Activated T-cell treated with anti-CD3 and anti-CD28 coated beads for 1 hour (primary cell): ENCODE measurements at regions not wholly inside any gene's neighbourhood (a gene's known extent, or its start where the extent isn't known, plus 50 kb on each side); places are given as distances from the start of the nearest gene placed in this dataset.

Experiments used
- DNase-seq: peaks from one replicate; pipeline ENCODE4 v3.0.0-alpha.2; 2020; ENCODE audit warnings: low read depth

- DNase-seq = no peak
Observed at GRCh38 chr5:68379275-68380036, 163.9 kb downstream of the PIK3R1 start.

GRCh38 chr5:68380078-68380477 lies 164.5 kb downstream of the PIK3R1 start:
- DNase-seq = no peak

DNA sequence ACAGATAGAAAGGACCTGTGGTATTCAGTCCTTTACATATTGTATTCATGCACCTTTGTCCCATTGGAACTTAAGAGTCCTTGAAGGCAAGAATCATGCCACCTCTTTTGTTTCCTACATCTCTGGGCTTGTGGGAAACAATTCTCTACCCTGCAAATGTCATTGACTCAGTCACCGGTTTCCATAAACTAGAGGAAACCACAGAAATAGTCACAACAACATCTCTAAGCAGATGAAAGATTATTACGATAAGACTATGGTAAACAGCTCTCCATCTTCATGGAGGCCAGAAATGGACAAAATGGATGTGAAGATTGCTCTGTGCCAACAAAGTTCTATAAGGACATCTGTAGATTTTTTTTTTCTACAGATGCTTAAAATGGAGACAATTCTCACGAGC lies 165.5 kb downstream of the PIK3R1 start:
- no peak for DNase-seq

DNA sequence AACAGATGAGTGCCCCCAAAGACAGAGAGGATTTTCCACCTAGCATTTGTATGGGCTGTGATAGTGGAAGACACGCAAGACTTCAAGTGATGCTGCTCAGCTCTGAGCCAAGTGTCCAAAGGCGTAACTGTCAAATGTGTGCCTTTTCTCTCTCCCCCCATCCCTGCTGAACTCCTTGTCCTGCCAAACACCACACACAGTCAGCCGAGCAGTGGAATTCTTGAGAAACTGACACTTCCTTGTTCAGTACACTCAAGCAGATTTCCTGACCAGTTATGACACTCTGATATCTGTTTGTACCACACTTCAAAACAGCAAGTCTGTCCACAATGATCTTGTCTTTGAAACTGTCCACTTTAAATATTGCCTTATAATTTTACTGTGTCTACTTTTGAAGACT lies 166.4 kb downstream of the PIK3R1 start:
- no peak for DNase-seq

GRCh38 chr5:68382640-68383039 lies 167.1 kb downstream of the PIK3R1 start:
- DNase-seq = no peak

GRCh38 chr5:68383888-68384310 lies 168.3 kb downstream of the PIK3R1 start:
- DNase-seq = no peak

DNA sequence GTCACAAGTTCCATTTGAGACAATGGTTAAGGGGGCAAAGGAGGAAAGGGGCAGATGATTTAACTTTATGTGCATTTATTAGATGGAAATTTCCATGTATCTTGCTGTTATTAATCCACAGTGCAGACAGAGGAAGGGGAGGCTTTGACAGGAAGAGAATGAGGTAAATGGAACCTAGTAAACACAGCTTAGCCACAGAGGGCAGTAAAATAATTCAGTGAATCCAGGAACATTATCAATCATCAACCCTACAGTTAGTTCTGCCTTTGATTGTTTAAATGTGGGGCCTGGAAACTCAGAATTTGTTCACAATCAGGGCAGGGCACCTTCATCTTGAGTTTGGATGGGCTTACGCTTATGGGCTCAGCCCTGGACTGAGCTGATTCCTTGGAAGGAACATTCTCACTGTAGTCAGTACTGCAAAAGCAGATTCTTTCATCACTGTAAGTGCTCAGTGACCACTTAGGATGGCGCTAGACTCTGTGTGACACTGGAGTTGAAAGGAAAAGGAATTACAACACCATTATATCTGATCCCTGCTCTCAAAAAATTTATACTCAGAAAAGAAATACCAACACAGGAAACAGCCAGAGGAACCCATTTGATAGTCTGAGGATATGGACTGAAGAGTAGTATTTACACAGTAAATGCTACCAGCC lies 169.5 kb downstream of the PIK3R1 start:
- DNase-seq = no peak

DNA sequence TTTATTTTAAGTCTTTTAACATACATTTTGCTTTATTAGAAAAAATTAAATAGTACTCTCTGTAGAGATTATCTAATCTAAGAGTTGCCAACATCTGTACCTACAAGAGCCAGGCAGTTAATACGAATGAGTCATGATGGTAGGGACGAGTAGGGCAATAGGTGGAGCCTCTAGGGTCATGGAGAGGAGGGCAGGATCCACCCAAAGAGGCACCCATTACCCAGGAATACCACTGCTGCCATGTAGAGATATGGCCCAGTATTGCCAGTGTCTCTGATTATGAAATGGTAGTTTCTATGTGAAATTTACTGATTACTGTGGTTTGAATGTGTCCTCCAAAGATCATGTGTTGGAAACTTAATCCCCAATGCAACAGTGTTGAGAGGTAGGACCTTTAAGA lies 170.4 kb downstream of the PIK3R1 start:
- no peak for DNase-seq

- no peak for DNase-seq
Observed at GRCh38 chr5:68387074-68387796, 171.7 kb downstream of the PIK3R1 start.

DNA sequence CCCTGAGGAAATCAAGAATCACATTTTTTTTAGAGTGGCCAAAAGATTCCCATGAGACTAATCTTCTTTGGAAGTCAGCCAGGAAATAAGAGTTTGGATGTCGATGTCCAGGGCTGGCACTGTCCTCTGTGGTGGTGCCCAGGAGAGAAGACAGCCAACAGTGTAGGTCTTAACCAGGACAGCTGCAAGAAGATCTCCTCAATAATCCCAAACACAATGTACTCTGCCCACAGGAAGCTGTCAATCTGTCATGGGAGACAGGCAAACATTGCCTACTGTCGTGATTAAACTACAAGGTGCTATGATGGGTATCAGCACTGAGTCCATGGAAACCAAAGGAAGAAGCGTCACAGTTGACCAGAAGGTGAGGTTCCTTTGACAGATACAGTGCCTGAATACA lies 174.1 kb downstream of the PIK3R1 start:
- no peak for DNase-seq

DNA sequence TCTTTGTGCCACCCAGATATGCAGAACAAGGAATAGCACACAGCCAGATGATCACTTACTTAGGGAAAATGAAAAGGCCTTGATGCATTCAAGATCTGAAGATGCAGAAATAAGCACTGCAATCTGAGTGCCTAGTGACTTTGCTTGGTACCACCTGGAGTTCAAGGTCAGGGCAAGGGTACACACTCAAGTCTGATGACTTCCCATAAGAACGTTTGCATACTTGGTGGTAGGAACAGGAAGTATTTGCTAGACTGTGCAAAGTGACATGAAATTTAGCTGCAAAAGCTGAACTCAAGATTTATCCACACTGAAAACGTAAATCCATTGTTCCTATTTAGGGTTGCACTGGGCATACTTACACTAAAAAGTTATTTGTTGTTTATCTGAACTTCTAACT lies 177.1 kb downstream of the PIK3R1 start:
- no peak for DNase-seq

DNA sequence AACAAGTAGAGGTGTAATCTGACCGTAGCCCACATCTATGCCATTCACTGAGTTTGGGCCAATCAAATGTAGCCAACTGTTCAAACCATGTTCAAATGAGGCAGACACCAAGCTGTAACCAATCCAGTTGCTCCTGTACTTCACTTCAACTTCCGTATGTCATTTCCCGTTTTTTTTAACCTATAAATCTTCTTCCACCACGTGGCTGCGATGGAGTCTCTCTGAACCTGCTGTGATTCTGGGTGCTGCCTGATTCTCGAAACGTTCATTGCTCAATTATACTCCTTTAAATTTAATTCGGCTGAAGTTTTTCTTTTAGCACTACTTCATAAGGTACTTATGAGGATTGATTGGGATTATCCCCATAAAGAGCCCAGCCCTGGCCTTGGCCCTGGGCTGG lies 179.7 kb downstream of the PIK3R1 start:
- no peak for DNase-seq

DNA sequence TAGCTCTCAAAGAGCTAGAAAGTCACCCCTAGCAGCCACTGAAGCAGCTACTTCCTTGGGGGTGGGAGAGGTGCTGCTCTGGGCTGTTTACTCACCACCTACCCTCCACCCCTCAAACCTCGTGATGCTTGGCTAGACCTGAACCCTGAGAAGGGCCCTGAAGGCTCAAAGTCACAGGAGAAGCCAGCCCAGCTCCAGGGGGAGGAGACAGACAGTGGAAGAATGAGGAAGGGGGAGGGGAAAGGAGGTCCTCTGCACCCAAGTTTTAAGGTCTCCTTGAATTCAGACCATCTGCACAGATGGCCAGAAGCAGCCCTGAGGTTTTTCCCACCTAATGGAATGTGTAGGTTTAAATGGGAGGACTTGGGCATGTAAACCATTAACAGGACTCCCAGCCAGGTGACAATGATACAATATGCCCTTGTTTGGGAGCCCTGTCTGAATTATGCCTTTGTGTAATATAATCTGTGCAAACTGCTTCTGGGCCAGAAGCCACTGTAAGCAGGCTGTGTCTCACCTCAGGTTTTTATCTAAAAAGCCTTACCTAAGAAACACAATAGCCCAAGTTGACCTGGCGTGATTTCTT lies 180.5 kb downstream of the PIK3R1 start:
- no peak for DNase-seq

DNA sequence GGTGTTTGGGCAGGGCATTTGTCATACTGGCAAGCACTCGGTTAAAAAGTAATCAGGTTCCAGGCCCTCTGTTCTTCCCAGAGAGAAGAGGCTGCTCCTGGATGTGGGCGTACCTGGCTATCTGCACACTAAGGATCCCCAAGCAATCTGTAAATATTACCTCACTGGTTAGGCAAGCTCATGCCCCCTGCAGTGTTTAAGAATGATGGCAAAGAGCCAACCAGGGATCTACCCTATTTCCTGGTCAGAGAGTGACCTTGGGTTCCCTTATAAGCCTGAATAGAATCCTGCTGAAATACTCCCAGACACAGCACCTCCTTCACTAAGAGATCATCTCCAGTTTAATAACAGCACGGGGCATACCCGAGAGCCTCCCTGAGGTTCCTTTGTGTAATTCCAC lies 181.2 kb downstream of the PIK3R1 start:
- no peak for DNase-seq

DNA sequence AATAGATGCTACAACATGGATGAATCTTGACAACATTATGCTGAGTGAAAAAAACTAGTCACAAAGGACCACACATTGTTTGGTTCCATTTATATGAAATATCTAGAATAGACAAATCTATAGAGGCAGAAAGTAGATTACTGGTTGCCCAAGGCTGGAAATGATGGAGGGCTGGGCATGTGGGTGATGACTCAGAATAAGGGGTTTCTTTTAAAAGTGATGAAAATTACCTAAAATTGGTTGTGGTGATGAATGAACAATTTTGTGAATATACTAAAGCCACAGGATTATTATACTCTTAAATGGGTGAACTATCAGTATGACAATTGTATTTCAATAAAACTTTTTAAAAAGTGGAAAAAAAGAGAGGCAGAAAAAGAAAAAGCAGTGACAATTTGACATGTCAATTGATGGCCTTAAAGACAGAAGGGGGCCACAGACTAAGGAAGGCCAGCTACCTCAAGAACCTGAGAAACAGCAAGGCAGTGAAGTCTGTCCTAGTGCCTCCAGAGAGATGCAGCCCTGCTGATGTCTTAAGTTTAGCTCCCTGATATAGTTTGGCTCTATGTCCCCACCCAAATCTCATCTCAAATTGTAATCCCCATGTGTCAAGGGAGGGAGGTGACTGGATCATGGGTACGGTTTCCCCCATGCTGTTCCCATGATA lies 182.7 kb downstream of the PIK3R1 start:
- no peak for DNase-seq

- DNase-seq = no peak
Observed at GRCh38 chr5:68403301-68403700, 187.7 kb downstream of the PIK3R1 start.

GRCh38 chr5:68404246-68404645 lies 188.7 kb downstream of the PIK3R1 start:
- DNase-seq = no peak

GRCh38 chr5:68405026-68405684 lies 189.6 kb downstream of the PIK3R1 start:
- DNase-seq = no peak

DNA sequence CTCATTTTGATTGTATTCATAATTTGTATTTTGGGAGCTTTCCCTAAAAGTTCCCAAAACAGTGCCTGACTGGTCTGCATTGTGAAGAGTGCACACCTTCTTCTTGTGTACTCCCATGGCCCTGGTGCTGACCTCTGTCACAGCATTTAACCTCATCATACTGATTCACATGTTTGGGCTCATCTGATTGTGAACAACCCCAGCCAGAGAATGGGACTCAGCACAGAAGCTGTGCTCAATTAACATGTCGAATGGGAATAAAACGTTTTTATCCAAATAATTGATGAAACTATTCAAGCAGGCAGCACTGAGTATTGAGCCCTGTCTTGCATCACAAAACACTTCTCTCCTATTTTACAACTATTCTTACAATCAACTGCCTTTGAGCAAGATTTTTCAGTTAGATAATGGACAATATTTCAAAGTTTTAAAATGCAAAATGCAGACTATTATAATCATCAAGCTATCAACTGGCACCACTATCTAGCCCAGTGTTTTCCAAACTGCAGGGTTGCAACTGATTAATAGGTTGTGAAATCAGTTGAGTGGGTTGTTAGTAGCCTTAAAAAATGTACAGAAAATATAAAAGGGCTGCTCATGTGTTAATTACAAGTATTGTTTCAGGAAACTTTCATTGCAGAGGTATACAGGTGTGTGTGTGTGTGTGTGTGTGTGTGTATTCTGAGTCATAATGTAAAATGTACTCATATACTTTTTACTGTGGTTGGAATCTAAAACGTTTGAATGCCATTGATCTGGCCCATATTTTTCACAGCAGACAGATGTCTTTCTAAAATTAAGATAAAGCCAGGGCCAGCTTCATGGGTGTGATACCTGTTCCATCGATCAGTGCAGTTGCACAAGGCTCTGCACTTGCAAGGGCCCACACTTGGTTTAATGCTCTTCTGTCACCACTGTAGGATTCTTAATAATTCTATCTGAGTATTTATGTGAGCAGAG lies 190.5 kb downstream of the PIK3R1 start:
- no peak for DNase-seq

- DNase-seq = no peak
Observed at GRCh38 chr5:68406767-68407241, 191.2 kb downstream of the PIK3R1 start.
